AG04449 (cell line): ENCODE measurements at regions not wholly inside any gene's neighbourhood (a gene's known extent, or its start where the extent isn't known, plus 50 kb on each side); places are given as distances from the start of the nearest gene placed in this dataset.
"Not testable (repeated sequence)": the region's sequence is repeated elsewhere in the genome, so short reads cannot be mapped to it uniquely, and the experiment has no call there.

Source experiments
- CTCF ChIA-PET: fragments of 350-600 bp; formaldehyde crosslinking; extraction: SDS; loops from one replicate; lab custom pipeline; 2021; ENCODE audit warnings: antibody characterized with exemption; lab: Yijun Ruan, JAX
- POLR2A ChIA-PET: fragments of 400-600, 350-600 bp; formaldehyde crosslinking; extraction: SDS; loops from one replicate; lab custom pipeline; 2020; ENCODE audit warnings: antibody characterized with exemption, inconsistent platforms; lab: Yijun Ruan, JAX
- DNase-seq: peaks from one replicate; pipeline ENCODE4 v3.0.0-alpha.2; 2010; ENCODE audit warnings: low read depth, low spot score
- H3K4me3 ChIP-seq: 2 replicates; pipeline ENCODE4 v1.5.1; 2011; ENCODE audit warnings: low read depth, mild to moderate bottlenecking, control low read depth, low read length
- CTCF ChIP-seq: IDR thresholded peaks from one replicate; pipeline ENCODE4 v1.5.1; 2011; ENCODE audit warnings: mild to moderate bottlenecking, moderate library complexity, low read length, control low read depth, inconsistent platforms; ENCODE audit not compliant: insufficient read depth; ENCODE audit errors: missing control alignments

GRCh38 chr1:70503358-70503757 lies 92.3 kb downstream of the CTH start:
- CTCF ChIA-PET: no interaction called here
- H3K4me3 ChIP-seq: no peak overlapping the region
- POLR2A ChIA-PET: no interaction called here
- no peak for DNase-seq
- no peak for TF ChIP-seq CTCF

GRCh38 chr1:70504176-70504820 lies 93.2 kb downstream of the CTH start:
- POLR2A ChIA-PET: no interaction called here
- no peak for TF ChIP-seq CTCF
- CTCF ChIA-PET: interaction anchor here (1.2 kb wide), 1 partner anchor 371 kb away, joined by 3 read pairs; no protein-coding TSS in a partner anchor
- no peak for DNase-seq
- no peak overlapping the region for H3K4me3 ChIP-seq

- no peak for TF ChIP-seq CTCF
- ChIA-PET CTCF (interaction anchor here (1.2 to 4.5 kb wide), 3 partner anchors 363 to 371 kb away, joined by 3 to 25 read pairs (median 9); no protein-coding TSS in a partner anchor), POLR2A (no interaction called here)
- H3K4me3 ChIP-seq: no peak overlapping the region
- DNase-seq: peak; percentile 40
Observed at GRCh38 chr1:70504821-70505193, 93.7 kb downstream of the CTH start.

GRCh38 chr1:70507991-70508390 lies 96.9 kb downstream of the CTH start:
- POLR2A ChIA-PET, DNase-seq, H3K4me3 ChIP-seq: not testable (repeated sequence)
- CTCF ChIA-PET: interaction anchor here (0.9 to 4.5 kb wide), 4 partner anchors 10 to 375 kb away, joined by 3 to 25 read pairs (median 4); no protein-coding TSS in a partner anchor

GRCh38 chr1:70509996-70510876 lies 99.2 kb downstream of the CTH start:
- peak; percentile 94 for DNase-seq
- no peak overlapping the region for H3K4me3 ChIP-seq
- ChIA-PET POLR2A (no interaction called here), CTCF (no interaction called here)
- peak; percentile 42 for TF ChIP-seq CTCF

- no peak for DNase-seq
- no peak overlapping the region for H3K4me3 ChIP-seq
- CTCF ChIA-PET: interaction anchor here (1.6 kb wide), 1 partner anchor 11 kb away, joined by 11 read pairs; no protein-coding TSS in a partner anchor
- TF ChIP-seq CTCF: no peak
- POLR2A ChIA-PET: no interaction called here
Observed at GRCh38 chr1:70517444-70517843, 106.4 kb downstream of the CTH start.
